Epithelial cell of proximal tubule (primary cell): ENCODE measurements at regions not wholly inside any gene's neighbourhood (a gene's known extent, or its start where the extent isn't known, plus 50 kb on each side); places are given as distances from the start of the nearest gene placed in this dataset.

Experiments
- DNase-seq: peaks from one replicate; pipeline ENCODE4 v3.0.0-alpha.2; 2011; ENCODE audit warnings: low read depth
- H3K4me3 ChIP-seq: 2 replicates; pipeline ENCODE4 v1.5.1; 2011; ENCODE audit warnings: low read depth, mild to moderate bottlenecking, low read length
- CTCF ChIP-seq: conservative IDR thresholded peaks from 2 replicates; pipeline ENCODE4 v1.5.1; 2012; ENCODE audit warnings: low read depth, mild to moderate bottlenecking, low read length

- no peak overlapping the region for H3K4me3 ChIP-seq
- no peak for DNase-seq
- no peak for TF ChIP-seq CTCF
Measured at GRCh38 chr1:191577213-191577612, 581.0 kb upstream of the RGS18 start.

- no peak for DNase-seq
- no peak for TF ChIP-seq CTCF
- no peak overlapping the region for H3K4me3 ChIP-seq
Measured at GRCh38 chr1:191578281-191578680, 580.0 kb upstream of the RGS18 start.

GRCh38 chr1:191579019-191579418, 579.2 kb upstream of the RGS18 start:
- H3K4me3 ChIP-seq: no peak overlapping the region
- no peak for DNase-seq
- TF ChIP-seq CTCF: no peak

GRCh38 chr1:191582169-191582568, 576.1 kb upstream of the RGS18 start:
- TF ChIP-seq CTCF: no peak
- DNase-seq: no peak
- no peak overlapping the region for H3K4me3 ChIP-seq

GRCh38 chr1:191585095-191585494, 573.2 kb upstream of the RGS18 start:
- no peak overlapping the region for H3K4me3 ChIP-seq
- no peak for DNase-seq
- no peak for TF ChIP-seq CTCF

- DNase-seq: no peak
- no peak overlapping the region for H3K4me3 ChIP-seq
- no peak for TF ChIP-seq CTCF
Measured at GRCh38 chr1:191588905-191589304, 569.4 kb upstream of the RGS18 start.

GRCh38 chr1:191589536-191589935, 568.7 kb upstream of the RGS18 start:
- no peak for TF ChIP-seq CTCF

More at GRCh38 chr1:191589536-191589935, 568.7 kb upstream of the RGS18 start:
- H3K4me3 ChIP-seq: no peak overlapping the region
- DNase-seq: no peak
